NT2/D1 (cell line): ENCODE measurements at regions not wholly inside any gene's neighbourhood (a gene's known extent, or its start where the extent isn't known, plus 50 kb on each side); places are given as distances from the start of the nearest gene placed in this dataset.

Source experiments
- DNase-seq: peaks from one replicate; pipeline ENCODE4 v3.0.0-alpha.2; 2011; ENCODE audit warnings: low read depth, low spot score
- H3K27me3 ChIP-seq: 2 replicates; pipeline ENCODE4 v1.6.0; 2011; ENCODE audit warnings: mild to moderate bottlenecking; ENCODE audit not compliant: insufficient read length, insufficient read depth
- H3K36me3 ChIP-seq: 2 replicates; pipeline ENCODE4 v1.6.1; 2011; ENCODE audit warnings: mild to moderate bottlenecking, low read length, mixed read lengths; ENCODE audit not compliant: insufficient read depth, insufficient read length
- H3K4me1 ChIP-seq: 2 replicates; pipeline ENCODE4 v1.5.1; 2011; ENCODE audit not compliant: insufficient read depth, insufficient read length
- H3K4me3 ChIP-seq: 2 replicates; pipeline ENCODE4 v1.5.1; 2011; ENCODE audit warnings: low read depth; ENCODE audit not compliant: insufficient read length
- H3K9ac ChIP-seq: 2 replicates; pipeline ENCODE4 v1.6.0; 2011; ENCODE audit warnings: low read depth; ENCODE audit not compliant: insufficient read length
- H3K9me3 ChIP-seq: 2 replicates; pipeline ENCODE4 v1.5.1; 2011; ENCODE audit warnings: mild to moderate bottlenecking, low read length; ENCODE audit not compliant: insufficient read depth
- SUZ12 ChIP-seq: IDR thresholded peaks from 2 replicates; pipeline ENCODE4 v1.6.1; 2011; ENCODE audit not compliant: insufficient read length, insufficient read depth; ENCODE audit errors: extremely low read depth
- YY1 ChIP-seq: IDR thresholded peaks from 2 replicates; pipeline ENCODE4 v1.6.1; 2011; ENCODE audit not compliant: insufficient read length, insufficient read depth
- ZNF274 ChIP-seq: IDR thresholded peaks from 2 replicates; pipeline ENCODE4 v1.6.1; 2011; ENCODE audit warnings: mild to moderate bottlenecking, low read depth, low read length

- Histone ChIP-seq H3K27me3 (no peaks in the 10 kb centered on the region), H3K4me3 (no peak overlapping the region), H3K4me1 (no peaks in the 10 kb centered on the region), H3K9me3 (peaks cover 14% of the 10 kb centered on the region), H3K9ac (no peak overlapping the region), H3K36me3 (no peaks in the 10 kb centered on the region)
- no peak for DNase-seq
- TF ChIP-seq SUZ12 (no peak), ZNF274 (no peak), YY1 (no peak)
These were observed 623.4 kb upstream of the IGFBP3 start for GRCh38 chr7:46544396-46545008.

GRCh38 chr7:46542076-46542475 lies 621.0 kb upstream of the IGFBP3 start:
- Histone ChIP-seq H3K9ac (no peak overlapping the region), H3K27me3 (no peaks in the 10 kb centered on the region), H3K4me1 (no peaks in the 10 kb centered on the region), H3K36me3 (no peaks in the 10 kb centered on the region), H3K9me3 (peaks cover 2% of the 10 kb centered on the region; the same call in 1 of the 2 replicates), H3K4me3 (no peak overlapping the region)
- TF ChIP-seq SUZ12 (no peak), YY1 (no peak), ZNF274 (no peak)
- DNase-seq: no peak

- no peaks in the 10 kb centered on the region for H3K36me3 ChIP-seq
These were observed 618.9 kb upstream of the IGFBP3 start for GRCh38 chr7:46539892-46540483.

GRCh38 chr7:46537191-46537905 lies 616.3 kb upstream of the IGFBP3 start:
- H3K27me3 ChIP-seq: peaks cover 3% of the 10 kb centered on the region
- no peak for DNase-seq
- peaks cover 5% of the 10 kb centered on the region for H3K4me1 ChIP-seq
- TF ChIP-seq ZNF274 (no peak), SUZ12 (no peak), YY1 (no peak)
- no peak overlapping the region for H3K4me3 ChIP-seq
- H3K9me3 ChIP-seq: peaks cover 28% of the 10 kb centered on the region; the same call in 1 of the 2 replicates
- H3K9ac ChIP-seq: no peak overlapping the region
- no peaks in the 10 kb centered on the region for H3K36me3 ChIP-seq

More at GRCh38 chr7:46539892-46540483, 618.9 kb upstream of the IGFBP3 start:
- Histone ChIP-seq H3K4me1 (peaks cover 5% of the 10 kb centered on the region), H3K9ac (no peak overlapping the region), H3K27me3 (no peaks in the 10 kb centered on the region), H3K4me3 (no peak overlapping the region), H3K9me3 (peaks cover 20% of the 10 kb centered on the region; the same call in 1 of the 2 replicates)
- DNase-seq: peak; percentile 15
- TF ChIP-seq ZNF274: no peak
- TF ChIP-seq YY1: no peak
- TF ChIP-seq SUZ12: no peak

- peaks cover 48% of the 10 kb centered on the region; the same call in 1 of the 2 replicates for H3K9me3 ChIP-seq
- peak overlapping the region; percentile 17 for H3K9ac ChIP-seq
- DNase-seq: peak; percentile 95
- TF ChIP-seq YY1 (no peak), ZNF274 (no peak), SUZ12 (no peak)
- no peak overlapping the region for H3K4me3 ChIP-seq
- H3K4me1 ChIP-seq: peaks cover 5% of the 10 kb centered on the region
- peaks cover 3% of the 10 kb centered on the region for H3K27me3 ChIP-seq
- H3K36me3 ChIP-seq: no peaks in the 10 kb centered on the region
These were observed 613.9 kb upstream of the IGFBP3 start for GRCh38 chr7:46534664-46535588.

- Histone ChIP-seq H3K4me3 (no peak overlapping the region), H3K27me3 (peaks cover 3% of the 10 kb centered on the region), H3K9me3 (peaks cover 48% of the 10 kb centered on the region; the same call in 1 of the 2 replicates), H3K9ac (no peak overlapping the region), H3K36me3 (no peaks in the 10 kb centered on the region), H3K4me1 (peaks cover 5% of the 10 kb centered on the region)
- no peak for DNase-seq
- TF ChIP-seq ZNF274 (no peak), SUZ12 (no peak), YY1 (no peak)
These were observed 612.9 kb upstream of the IGFBP3 start for GRCh38 chr7:46533946-46534345.

- Histone ChIP-seq H3K36me3 (no peaks in the 10 kb centered on the region), H3K9ac (no peak overlapping the region), H3K9me3 (peaks cover 58% of the 10 kb centered on the region), H3K4me1 (peaks cover 5% of the 10 kb centered on the region), H3K4me3 (no peak overlapping the region), H3K27me3 (peaks cover 3% of the 10 kb centered on the region)
- no peak for DNase-seq
- no peak for TF ChIP-seq SUZ12
- no peak for TF ChIP-seq YY1
- TF ChIP-seq ZNF274: no peak
These were observed 611.5 kb upstream of the IGFBP3 start for GRCh38 chr7:46532571-46532970.
